Nephron progenitor cell (in vitro differentiated cells): ENCODE measurements at regions not wholly inside any gene's neighbourhood (a gene's known extent, or its start where the extent isn't known, plus 50 kb on each side); places are given as distances from the start of the nearest gene placed in this dataset.

Experiments used
- DNase-seq: peaks from one replicate; pipeline ENCODE4 v3.0.0; 2021
- H3K27ac Mint-ChIP-seq: 2 replicates; pipeline ENCODE4 v1.8.0; 2021; ENCODE audit warnings: mild to moderate bottlenecking, moderate library complexity, mixed read lengths
- H3K27me3 Mint-ChIP-seq: 2 replicates; pipeline ENCODE4 v1.8.0; 2021; ENCODE audit warnings: mild to moderate bottlenecking, low read depth, mixed read lengths; ENCODE audit not compliant: poor library complexity
- H3K36me3 Mint-ChIP-seq: 2 replicates; pipeline ENCODE4 v1.8.0; 2021; ENCODE audit warnings: low read depth, mixed read lengths
- H3K4me1 Mint-ChIP-seq: 2 replicates; pipeline ENCODE4 v1.8.0; 2021; ENCODE audit warnings: mixed read lengths
- H3K4me3 Mint-ChIP-seq: 2 replicates; pipeline ENCODE4 v1.8.0; 2021; ENCODE audit warnings: mild to moderate bottlenecking, moderate library complexity, mixed read lengths
- H3K9me3 Mint-ChIP-seq: 2 replicates; pipeline ENCODE4 v1.8.0; 2021; ENCODE audit warnings: mild to moderate bottlenecking, moderate library complexity, mixed read lengths
- CTCF ChIP-seq: fragments of 200-600 bp; sonication (generic); IDR thresholded peaks from 2 replicates; pipeline ENCODE4 v1.5.0; 2021; ENCODE audit warnings: antibody characterized with exemption

DNA sequence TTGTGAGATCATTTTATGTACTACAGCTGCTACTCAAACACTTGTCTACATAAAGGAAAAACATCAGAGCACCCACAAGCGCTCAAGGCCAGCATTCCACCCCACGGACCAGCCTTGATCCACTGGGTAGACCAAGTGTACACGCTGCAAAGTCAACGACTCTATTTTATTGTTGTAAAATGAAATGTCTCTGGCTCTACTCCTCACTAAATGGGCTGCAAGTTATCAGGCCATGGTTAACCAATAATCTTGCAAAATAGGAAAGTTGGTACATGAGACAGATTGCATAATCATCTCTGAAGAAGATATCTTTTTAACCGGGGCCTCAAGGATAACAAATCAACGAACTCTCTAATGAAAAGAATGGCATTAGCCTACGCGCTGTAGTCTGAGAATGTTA lies 69.9 kb upstream of the FOXN3 start:
- Mint-ChIP-seq H3K27me3 (peaks cover 10% of the 10 kb centered on the region), H3K36me3 (peaks cover 4% of the 10 kb centered on the region), H3K9me3 (no peaks in the 10 kb centered on the region), H3K27ac (no peak overlapping the region), H3K4me1 (peaks cover 25% of the 10 kb centered on the region), H3K4me3 (no peak overlapping the region)
- no peak for DNase-seq
- TF ChIP-seq CTCF, result no peak

- TF ChIP-seq CTCF, result no peak
- DNase-seq, result no peak
- no peaks in the 10 kb centered on the region for H3K9me3 Mint-ChIP-seq
- no peak overlapping the region for H3K4me3 Mint-ChIP-seq
- peaks cover 28% of the 10 kb centered on the region for H3K4me1 Mint-ChIP-seq
- peaks cover 4% of the 10 kb centered on the region for H3K36me3 Mint-ChIP-seq
- peak overlapping the region; percentile 31 for H3K27ac Mint-ChIP-seq
- H3K27me3 Mint-ChIP-seq, result peaks cover 10% of the 10 kb centered on the region
Measured at GRCh38 chr14:89486505-89486904, 69.5 kb upstream of the FOXN3 start.

DNA sequence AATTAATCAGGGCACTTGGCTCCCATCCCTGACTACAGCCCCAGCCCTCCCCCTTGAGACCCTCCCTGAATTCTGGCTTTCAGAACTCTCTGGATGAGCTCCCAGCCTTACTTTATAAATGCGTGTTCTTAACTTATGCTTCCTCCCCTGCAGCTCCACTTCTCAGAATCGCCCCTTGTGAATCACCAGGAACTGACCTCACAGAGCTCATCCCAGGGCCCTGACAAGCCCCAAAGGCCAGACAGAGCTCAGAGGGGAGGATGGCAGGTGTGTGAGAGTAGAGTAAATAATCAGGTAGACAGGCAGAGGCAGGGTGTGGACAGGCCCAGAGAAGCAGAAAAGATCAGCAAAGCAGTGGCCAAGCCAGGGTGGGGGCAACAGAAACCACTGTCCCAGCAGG lies 68.2 kb upstream of the FOXN3 start:
- H3K4me3 Mint-ChIP-seq, result no peak overlapping the region
- no peak for DNase-seq
- peaks cover 4% of the 10 kb centered on the region for H3K36me3 Mint-ChIP-seq
- no peak overlapping the region for H3K27ac Mint-ChIP-seq
- no peaks in the 10 kb centered on the region for H3K9me3 Mint-ChIP-seq
- H3K27me3 Mint-ChIP-seq, result peaks cover 10% of the 10 kb centered on the region
- TF ChIP-seq CTCF, result no peak
- peaks cover 31% of the 10 kb centered on the region for H3K4me1 Mint-ChIP-seq

DNA sequence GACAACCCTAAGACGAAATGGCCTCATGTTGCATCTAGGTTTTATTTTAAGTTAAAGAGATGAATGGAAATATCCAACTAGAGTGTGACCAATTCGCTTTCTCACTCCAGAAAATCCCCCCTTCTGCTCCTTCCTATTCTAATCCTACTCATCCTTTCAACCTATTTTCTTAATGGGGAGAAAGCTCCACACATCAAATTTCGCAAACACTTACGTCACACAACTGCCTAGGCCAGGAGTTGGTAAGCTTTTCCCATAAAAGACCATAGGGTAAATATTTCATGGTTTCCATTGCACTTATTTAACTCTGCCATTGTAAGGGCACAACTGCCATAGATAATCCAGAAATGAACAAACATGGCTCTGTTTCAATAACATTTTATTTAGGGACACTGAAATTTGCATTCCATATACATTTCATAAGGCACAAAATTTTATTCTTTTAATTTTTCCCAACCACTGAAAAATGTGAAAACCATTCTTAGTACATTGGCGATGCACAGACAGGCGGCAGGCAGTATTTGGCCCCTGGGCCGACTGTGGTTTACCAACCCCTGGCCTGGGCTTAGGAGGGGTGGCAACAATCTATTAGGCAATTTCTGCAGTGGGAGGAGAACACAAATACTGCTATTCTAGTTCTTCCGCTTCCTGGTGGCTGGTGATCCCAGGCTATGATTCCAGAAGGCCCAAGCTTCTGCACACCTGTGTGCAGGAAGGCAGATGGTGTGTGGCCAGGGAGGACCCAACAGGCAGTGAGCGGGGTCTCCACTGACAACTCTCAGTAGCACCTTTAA lies 67.2 kb upstream of the FOXN3 start:
- Mint-ChIP-seq H3K4me1 (peaks cover 24% of the 10 kb centered on the region), H3K27me3 (peaks cover 12% of the 10 kb centered on the region), H3K27ac (no peak overlapping the region), H3K9me3 (no peaks in the 10 kb centered on the region), H3K4me3 (no peak overlapping the region), H3K36me3 (peaks cover 4% of the 10 kb centered on the region)
- TF ChIP-seq CTCF, result no peak
- no peak for DNase-seq

GRCh38 chr14:89481196-89481595 lies 64.2 kb upstream of the FOXN3 start:
- Mint-ChIP-seq H3K27me3 (peaks cover 9% of the 10 kb centered on the region), H3K4me1 (peaks cover 17% of the 10 kb centered on the region), H3K4me3 (no peak overlapping the region), H3K9me3 (no peaks in the 10 kb centered on the region), H3K27ac (peak overlapping the region; percentile 74), H3K36me3 (peaks cover 7% of the 10 kb centered on the region)
- no peak for TF ChIP-seq CTCF
- peak; percentile 5 for DNase-seq

- Mint-ChIP-seq H3K9me3 (no peaks in the 10 kb centered on the region), H3K27ac (no peak overlapping the region), H3K4me1 (peaks cover 17% of the 10 kb centered on the region), H3K4me3 (no peak overlapping the region), H3K36me3 (peaks cover 7% of the 10 kb centered on the region), H3K27me3 (peaks cover 8% of the 10 kb centered on the region)
- no peak for DNase-seq
- TF ChIP-seq CTCF, result no peak
Measured at GRCh38 chr14:89480278-89480677, 63.2 kb upstream of the FOXN3 start.
